NT2/D1 (cell line): ENCODE measurements at regions not wholly inside any gene's neighbourhood (a gene's known extent, or its start where the extent isn't known, plus 50 kb on each side); places are given as distances from the start of the nearest gene placed in this dataset.

Source experiments
- SUZ12 ChIP-seq: IDR thresholded peaks from 2 replicates; pipeline ENCODE4 v1.6.1; 2011; ENCODE audit not compliant: insufficient read length, insufficient read depth; ENCODE audit errors: extremely low read depth
- YY1 ChIP-seq: IDR thresholded peaks from 2 replicates; pipeline ENCODE4 v1.6.1; 2011; ENCODE audit not compliant: insufficient read length, insufficient read depth
- ZNF274 ChIP-seq: IDR thresholded peaks from 2 replicates; pipeline ENCODE4 v1.6.1; 2011; ENCODE audit warnings: mild to moderate bottlenecking, low read depth, low read length

DNA sequence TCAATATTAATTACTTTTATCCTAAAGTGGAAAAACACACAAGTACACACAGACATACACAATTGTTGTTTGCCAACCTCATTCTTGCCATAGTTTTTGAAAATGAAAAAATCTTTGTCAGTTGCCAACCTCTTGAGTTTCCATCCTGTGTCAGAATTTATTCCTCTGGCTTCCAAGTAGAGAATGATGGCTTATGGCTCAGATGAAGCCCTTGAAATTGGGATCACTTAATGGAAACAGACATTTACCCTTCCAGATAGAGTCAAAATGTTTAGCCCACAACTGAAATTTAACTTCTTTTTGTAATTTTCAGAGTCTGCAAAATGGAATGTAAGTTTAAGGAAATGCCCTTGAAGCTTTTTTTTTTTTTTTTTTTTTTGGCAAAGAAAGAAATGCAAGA lies 321.6 kb upstream of the TNP1 start:
- TF ChIP-seq YY1 (no peak), SUZ12 (no peak), ZNF274 (no peak)
